ENCODE measurements at regions not wholly inside any gene's neighbourhood (a gene's known extent, or its start where the extent isn't known, plus 50 kb on each side); places are given as distances from the start of the nearest gene placed in this dataset.

DNA sequence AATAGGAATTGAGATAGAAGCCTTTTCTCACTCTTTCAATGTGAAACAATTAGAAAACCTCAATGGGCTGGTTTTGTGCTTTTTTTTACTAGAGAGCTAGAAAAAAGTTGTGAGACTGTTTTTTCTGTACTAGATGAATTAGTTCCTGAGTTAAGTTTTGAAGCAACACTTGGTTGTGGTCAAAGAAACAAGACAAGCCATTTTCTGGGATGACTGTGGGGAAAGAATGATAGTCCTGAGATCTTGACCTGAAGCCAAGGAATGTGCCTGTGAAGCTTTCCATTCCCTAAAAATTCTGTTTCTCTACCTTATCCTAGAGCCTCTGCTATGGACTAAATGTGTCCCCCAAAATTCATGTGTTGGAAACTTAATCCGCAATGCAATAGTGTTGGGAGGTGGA lies 157.8 kb upstream of the TLL1 start:
- H3K4me3 ChIP-seq (ENCODE audit: low read depth, poor library complexity, severe bottlenecking) = no peak overlapping the region
- 95 to 97% methylated on average over 1 of the region's 1 CpG for whole genome bisulfite sequencing, 2 donors
- intact Hi-C loops (cut with DNase I; ENCODE audit: low total_unique reads) = no loop called here
- TF ChIP-seq, protein P1, sequence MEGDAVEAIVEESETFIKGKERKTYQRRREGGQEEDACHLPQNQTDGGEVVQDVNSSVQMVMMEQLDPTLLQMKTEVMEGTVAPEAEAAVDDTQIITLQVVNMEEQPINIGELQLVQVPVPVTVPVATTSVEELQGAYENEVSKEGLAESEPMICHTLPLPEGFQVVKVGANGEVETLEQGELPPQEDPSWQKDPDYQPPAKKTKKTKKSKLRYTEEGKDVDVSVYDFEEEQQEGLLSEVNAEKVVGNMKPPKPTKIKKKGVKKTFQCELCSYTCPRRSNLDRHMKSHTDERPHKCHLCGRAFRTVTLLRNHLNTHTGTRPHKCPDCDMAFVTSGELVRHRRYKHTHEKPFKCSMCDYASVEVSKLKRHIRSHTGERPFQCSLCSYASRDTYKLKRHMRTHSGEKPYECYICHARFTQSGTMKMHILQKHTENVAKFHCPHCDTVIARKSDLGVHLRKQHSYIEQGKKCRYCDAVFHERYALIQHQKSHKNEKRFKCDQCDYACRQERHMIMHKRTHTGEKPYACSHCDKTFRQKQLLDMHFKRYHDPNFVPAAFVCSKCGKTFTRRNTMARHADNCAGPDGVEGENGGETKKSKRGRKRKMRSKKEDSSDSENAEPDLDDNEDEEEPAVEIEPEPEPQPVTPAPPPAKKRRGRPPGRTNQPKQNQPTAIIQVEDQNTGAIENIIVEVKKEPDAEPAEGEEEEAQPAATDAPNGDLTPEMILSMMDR (IDR thresholded peaks at IDR 0.05) = no peak
- no peak for TF ChIP-seq POLR2A (IDR thresholded peaks at IDR 0.05)
- no peak for DNase-seq (ENCODE audit: low spot score in 2 of 2)

DNA sequence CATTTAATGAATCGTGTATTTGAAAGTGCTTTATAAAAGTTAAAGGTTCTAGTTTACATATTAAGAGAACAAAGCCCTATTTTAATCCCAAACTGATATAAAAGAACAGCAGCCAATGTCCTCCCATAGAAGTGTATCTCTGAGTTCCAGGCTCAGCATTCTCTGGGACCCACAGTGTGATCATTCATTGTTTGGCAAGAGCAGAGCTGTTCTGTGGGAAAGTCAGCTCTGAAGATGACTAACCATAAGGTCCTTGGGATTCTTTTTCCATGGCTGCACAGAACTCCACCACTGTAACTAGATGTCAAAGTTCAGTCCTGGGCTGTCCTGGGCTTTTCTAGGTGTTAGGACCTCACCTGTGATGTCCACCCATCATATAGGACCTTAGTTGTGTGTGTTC lies 157.0 kb upstream of the TLL1 start:
- DNase-seq (ENCODE audit: low spot score in 2 of 2) = no peak
- TF ChIP-seq, protein P1 (IDR thresholded peaks at IDR 0.05) = no peak
- TF ChIP-seq POLR2A (IDR thresholded peaks at IDR 0.05) = no peak
- no peak overlapping the region for H3K4me3 ChIP-seq (ENCODE audit: low read depth, poor library complexity, severe bottlenecking)
- WGBS, 2 donors = 86 to 92% methylated on average over 1 of the region's 1 CpG
- intact Hi-C loops (cut with DNase I; ENCODE audit: low total_unique reads) = no loop called here

DNA sequence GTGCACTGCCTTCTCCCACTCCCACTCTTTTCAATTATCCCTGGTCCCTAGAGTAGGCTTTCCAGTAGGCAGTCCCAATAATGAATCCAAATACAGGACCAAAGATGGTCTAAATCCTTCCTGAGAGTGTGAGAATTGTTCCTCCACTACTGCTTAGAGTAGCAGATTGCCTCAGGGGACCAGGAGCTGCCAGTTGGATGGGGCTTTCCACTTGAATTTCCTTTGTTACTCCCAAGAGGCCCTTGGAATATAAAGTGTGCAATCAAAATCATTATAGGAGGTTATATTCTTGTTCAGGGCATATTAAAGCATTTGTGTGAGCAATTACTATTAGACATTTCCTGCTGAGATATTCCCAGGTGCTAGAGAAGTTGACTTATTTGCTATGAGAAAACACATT lies 156.6 kb upstream of the TLL1 start:
- intact Hi-C loops (cut with DNase I; ENCODE audit: low total_unique reads) = no loop called here
- TF ChIP-seq, protein P1 (IDR thresholded peaks at IDR 0.05) = no peak
- no peak for DNase-seq (ENCODE audit: low spot score in 2 of 2)
- no peak overlapping the region for H3K4me3 ChIP-seq (ENCODE audit: low read depth, poor library complexity, severe bottlenecking)

DNA sequence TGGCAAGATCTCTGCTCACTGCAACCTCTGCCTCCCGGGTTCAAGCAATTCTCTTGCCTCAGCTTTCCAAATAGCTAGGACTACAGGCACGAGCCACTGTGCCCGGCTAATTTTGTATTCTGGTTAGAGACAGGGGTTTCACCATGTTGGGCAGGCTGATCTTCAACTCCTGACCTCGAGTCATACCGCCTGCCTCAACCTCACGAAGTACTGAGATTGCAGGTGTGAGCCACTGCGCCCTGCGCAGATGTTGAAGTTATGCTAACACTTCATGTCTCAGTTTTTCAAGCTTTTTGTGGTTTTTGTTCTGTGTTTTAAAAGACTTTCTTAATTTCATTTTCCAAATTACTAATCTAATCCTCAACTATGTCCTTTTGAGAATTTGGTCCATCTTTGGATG lies 154.4 kb upstream of the TLL1 start:
- DNase-seq (ENCODE audit: low spot score in 2 of 2) = no peak
- WGBS, 2 donors = 91 to 92% methylated on average over 8 of the region's 8 CpGs
- TF ChIP-seq, protein P1 (IDR thresholded peaks at IDR 0.05) = no peak
- no peak for TF ChIP-seq POLR2A (IDR thresholded peaks at IDR 0.05)
- intact Hi-C loops (cut with DNase I; ENCODE audit: low total_unique reads) = no loop called here
- no peak overlapping the region for H3K4me3 ChIP-seq (ENCODE audit: low read depth, poor library complexity, severe bottlenecking)

DNA sequence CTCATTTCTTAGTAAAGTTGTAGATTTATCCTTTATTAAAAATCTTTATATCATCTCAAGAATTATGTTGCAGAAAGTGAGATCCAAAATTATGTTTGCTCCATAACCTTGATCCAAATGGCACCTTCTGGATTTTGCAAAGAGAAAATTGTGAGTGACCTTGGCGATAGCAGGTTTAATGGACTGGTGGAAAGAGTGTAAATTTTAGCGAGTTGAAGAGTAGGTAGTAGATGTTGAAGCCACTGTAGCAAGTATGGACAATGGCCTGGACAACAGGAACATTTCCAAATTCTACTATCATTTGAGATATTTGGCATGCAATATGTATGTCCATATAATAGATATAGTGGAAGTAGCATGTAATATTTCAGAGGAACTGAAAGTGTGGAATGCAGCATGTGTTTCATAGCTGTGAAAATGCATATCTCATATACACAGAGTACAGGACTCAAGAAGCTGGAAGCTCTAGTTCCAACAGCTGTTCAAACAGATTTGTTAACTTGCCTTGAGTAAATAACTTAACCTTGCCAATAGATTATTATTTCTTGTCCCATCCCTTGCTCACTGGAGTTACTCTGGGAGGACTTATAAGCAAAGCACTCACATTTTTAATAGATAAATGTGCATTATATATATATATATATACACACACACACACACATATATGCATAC lies 152.5 kb upstream of the TLL1 start:
- no peak for DNase-seq (ENCODE audit: low spot score in 2 of 2)
- 90 to 93% methylated on average over 2 of the region's 2 CpGs for WGBS, 2 donors
- intact Hi-C loops (cut with DNase I; ENCODE audit: low total_unique reads) = no loop called here
- H3K4me3 ChIP-seq (ENCODE audit: low read depth, poor library complexity, severe bottlenecking) = no peak overlapping the region
- TF ChIP-seq POLR2A (IDR thresholded peaks at IDR 0.05) = no peak
- TF ChIP-seq, protein P1 (IDR thresholded peaks at IDR 0.05) = no peak

DNA sequence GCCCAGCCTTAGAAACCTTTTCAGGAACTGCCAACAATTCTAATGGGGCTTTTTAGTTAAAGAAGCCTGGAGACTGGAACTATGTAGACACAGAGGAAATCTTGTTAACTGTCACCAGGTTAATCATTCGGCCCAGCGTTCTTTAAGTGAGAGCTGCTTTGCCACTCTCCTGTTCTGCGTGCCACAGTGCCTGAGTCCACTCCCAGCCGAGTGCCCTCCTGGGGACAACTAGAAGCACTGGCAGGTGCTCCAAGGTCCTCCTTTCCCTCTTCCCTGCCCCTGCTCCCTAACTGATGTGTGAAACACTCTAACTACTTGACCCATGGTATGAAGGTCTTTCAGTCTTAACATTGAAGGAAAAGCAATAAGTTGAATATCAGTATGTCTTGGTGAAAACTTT lies 151.2 kb upstream of the TLL1 start:
- no peak overlapping the region for H3K4me3 ChIP-seq (ENCODE audit: low read depth, poor library complexity, severe bottlenecking)
- 87 to 88% methylated on average over 4 of the region's 4 CpGs for WGBS, 2 donors
- TF ChIP-seq, protein P1 (IDR thresholded peaks at IDR 0.05) = no peak
- TF ChIP-seq POLR2A (IDR thresholded peaks at IDR 0.05) = no peak
- intact Hi-C loops (cut with DNase I; ENCODE audit: low total_unique reads) = no loop called here
- no peak for DNase-seq (ENCODE audit: low spot score in 2 of 2)

Measured in lower leg skin (tissue), 4 donors.